ENCODE measurements at regions not wholly inside any gene's neighbourhood (a gene's known extent, or its start where the extent isn't known, plus 50 kb on each side); places are given as distances from the start of the nearest gene placed in this dataset.

DNA sequence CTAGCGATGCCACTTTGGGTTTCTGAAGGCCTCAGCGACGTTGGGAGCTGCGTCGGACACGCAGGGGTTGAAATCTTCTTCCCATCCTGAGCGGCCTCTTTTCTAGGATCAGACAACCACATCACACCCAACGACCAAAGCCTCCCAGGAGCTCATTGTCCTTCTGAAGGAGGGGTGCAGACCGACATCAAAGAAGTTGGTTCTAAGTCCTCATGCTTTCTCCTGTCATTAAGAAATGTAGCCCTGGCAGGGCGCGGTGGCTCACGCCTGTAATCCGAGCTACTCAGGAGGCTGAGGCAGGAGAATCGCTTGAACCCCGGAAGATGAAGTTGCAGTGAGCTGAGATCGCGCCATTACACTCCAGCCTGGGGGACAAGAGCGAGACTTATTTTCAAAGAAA, 1681.9 kb downstream of the TP53TG3F start:
- H3K27me3 ChIP-seq (replicated peaks; ENCODE audit: insufficient read depth), result no peaks in the 10 kb centered on the region
- H3K9me3 ChIP-seq, result no peaks in the 10 kb centered on the region
- 68% methylated on average over 18 of the region's 18 CpGs for WGBS
- H3K4me1 ChIP-seq (replicated peaks), result no peaks in the 10 kb centered on the region
- DNase-seq (ENCODE audit: low spot score), result no peak
- no peak overlapping the region for H3K27ac ChIP-seq
- H3K4me3 ChIP-seq, result no peak overlapping the region
- TF ChIP-seq POLR2A (IDR thresholded peaks at IDR 0.05) (no peak), POLR2AphosphoS5 (IDR thresholded peaks at IDR 0.05) (no peak), CTCF (IDR thresholded peaks at IDR 0.05) (no peak)
- H3K36me3 ChIP-seq, result no peaks in the 10 kb centered on the region
- intact Hi-C loops (cut with DNase I), result no loop called here

DNA sequence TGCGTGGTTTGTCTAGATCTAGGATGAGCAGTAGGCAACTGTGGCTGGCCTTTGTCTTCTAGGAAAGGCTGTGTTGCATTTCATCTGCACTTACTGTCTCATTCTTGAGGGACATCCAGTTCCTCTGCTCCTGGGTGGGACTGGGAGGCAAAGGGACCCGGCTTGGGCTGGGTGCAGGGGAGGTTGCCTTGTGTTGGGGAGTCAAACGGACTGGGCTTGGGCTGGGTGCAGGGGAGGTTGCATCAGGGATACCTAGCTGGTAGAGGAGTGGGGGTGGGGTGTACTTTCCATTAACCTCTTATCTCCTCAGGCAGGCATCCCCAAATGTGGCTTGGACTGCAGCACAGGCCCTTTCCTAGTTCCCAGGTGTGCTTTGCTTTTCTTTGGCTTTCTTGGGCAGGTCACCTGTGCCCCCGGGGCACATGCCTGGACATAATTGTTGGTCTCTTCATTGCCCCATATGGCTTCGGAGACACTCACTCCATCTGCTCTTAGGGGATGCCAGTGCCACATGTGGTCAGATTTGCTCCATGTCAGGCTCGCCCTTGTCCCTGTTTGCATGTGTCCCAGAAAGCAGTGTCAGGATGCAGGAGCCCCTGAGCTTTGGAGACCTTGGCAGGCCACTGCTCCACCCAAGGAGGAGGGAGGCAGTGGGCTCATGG, 1682.9 kb downstream of the TP53TG3F start:
- Histone ChIP-seq H3K36me3 (no peaks in the 10 kb centered on the region), H3K27me3 (replicated peaks; ENCODE audit: insufficient read depth) (no peaks in the 10 kb centered on the region), H3K9me3 (no peaks in the 10 kb centered on the region), H3K27ac (no peak overlapping the region), H3K4me3 (no peak overlapping the region), H3K4me1 (replicated peaks) (no peaks in the 10 kb centered on the region)
- intact Hi-C loops (cut with DNase I), result no loop called here
- DNase-seq (ENCODE audit: low spot score), result no peak
- 65% methylated on average over 6 of the region's 6 CpGs for WGBS
- no peak for TF ChIP-seq POLR2AphosphoS5 (IDR thresholded peaks at IDR 0.05)
- no peak for TF ChIP-seq POLR2A (IDR thresholded peaks at IDR 0.05)
- TF ChIP-seq CTCF (IDR thresholded peaks at IDR 0.05), result no peak

DNA sequence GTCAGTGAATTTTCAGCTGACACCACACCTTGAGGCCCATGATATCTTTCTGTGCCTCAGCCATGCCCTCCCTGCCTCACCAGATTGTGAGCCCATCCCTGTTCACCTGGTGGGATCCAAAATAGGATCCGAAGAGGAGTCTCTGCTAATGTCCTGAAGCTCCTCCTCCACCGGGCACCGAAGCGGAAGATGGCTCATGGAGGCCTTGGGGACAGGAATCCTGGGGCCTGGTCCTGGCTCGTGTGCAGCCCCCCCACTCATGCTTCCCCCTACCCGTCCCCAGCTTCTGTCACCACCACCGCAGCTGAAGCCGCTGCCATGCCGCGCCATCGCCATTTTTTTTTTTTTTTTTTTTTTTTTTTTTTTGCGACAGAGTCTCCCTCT, 1683.4 kb downstream of the TP53TG3F start:
- TF ChIP-seq POLR2AphosphoS5 (IDR thresholded peaks at IDR 0.05) (no peak), POLR2A (IDR thresholded peaks at IDR 0.05) (no peak), CTCF (IDR thresholded peaks at IDR 0.05) (no peak)
- DNase-seq (ENCODE audit: low spot score), result no peak
- H3K27ac ChIP-seq, result no peak overlapping the region
- H3K4me3 ChIP-seq, result no peak overlapping the region
- H3K4me1 ChIP-seq (replicated peaks), result no peaks in the 10 kb centered on the region
- whole genome bisulfite sequencing, result 95% methylated on average over 11 of the region's 12 CpGs
- no peaks in the 10 kb centered on the region for H3K27me3 ChIP-seq (replicated peaks; ENCODE audit: insufficient read depth)
- no peaks in the 10 kb centered on the region for H3K36me3 ChIP-seq
- intact Hi-C loops (cut with DNase I), result no loop called here
- no peaks in the 10 kb centered on the region for H3K9me3 ChIP-seq

DNA sequence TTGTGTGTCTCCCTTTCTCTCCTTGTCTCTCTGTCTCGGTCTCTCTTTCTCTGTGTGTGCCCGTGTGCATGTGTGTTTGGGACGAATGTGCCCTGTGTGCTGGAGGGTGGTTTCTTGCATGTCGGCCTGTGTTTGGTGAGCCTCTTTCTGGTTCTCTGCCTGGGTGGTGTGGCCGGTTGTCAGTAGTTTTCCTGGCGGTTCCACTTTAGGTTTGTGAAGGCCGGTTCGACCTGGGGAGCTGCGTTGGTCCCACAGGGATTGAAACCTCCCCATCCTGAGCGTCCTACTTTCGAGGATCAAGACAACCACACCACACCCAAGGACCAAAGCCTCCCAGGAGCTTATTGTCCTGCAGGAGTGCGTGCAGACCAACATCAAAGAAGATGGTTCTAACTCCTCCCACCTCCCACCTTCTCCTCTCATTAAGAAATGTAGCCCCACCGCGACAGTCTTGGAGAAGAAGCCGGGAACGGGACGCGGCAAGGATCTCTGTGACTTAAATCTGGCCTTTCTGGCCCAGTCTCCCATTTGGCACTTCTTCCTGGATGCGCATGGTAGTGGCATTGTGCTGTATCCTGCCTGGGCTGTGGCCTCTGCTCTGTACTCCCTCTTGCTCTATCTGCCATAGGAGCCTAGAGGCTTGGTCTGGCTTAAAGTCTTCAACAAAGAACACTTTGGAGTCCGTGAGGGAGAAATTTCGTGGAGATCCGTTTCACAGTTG, 1685.0 kb downstream of the TP53TG3F start:
- H3K9me3 ChIP-seq, result no peaks in the 10 kb centered on the region
- WGBS, result 79% methylated on average over 22 of the region's 22 CpGs
- intact Hi-C loops (cut with DNase I), result no loop called here
- H3K4me1 ChIP-seq (replicated peaks), result no peaks in the 10 kb centered on the region
- no peak for DNase-seq (ENCODE audit: low spot score)
- H3K36me3 ChIP-seq, result no peaks in the 10 kb centered on the region
- no peak for TF ChIP-seq POLR2AphosphoS5 (IDR thresholded peaks at IDR 0.05)
- no peak overlapping the region for H3K27ac ChIP-seq
- no peak overlapping the region for H3K4me3 ChIP-seq
- H3K27me3 ChIP-seq (replicated peaks; ENCODE audit: insufficient read depth), result no peaks in the 10 kb centered on the region

GRCh38 chr16:35146031-35146710, 1686.8 kb downstream of the TP53TG3F start:
- DNase-seq (ENCODE audit: low spot score), result no peak
- 86% methylated on average over 23 of the region's 23 CpGs for WGBS
- Histone ChIP-seq H3K9me3 (no peaks in the 10 kb centered on the region), H3K27me3 (replicated peaks; ENCODE audit: insufficient read depth) (no peaks in the 10 kb centered on the region), H3K36me3 (no peaks in the 10 kb centered on the region), H3K4me3 (no peak overlapping the region), H3K27ac (no peak overlapping the region), H3K4me1 (replicated peaks) (no peaks in the 10 kb centered on the region)
- intact Hi-C loops (cut with DNase I), result no loop called here
- TF ChIP-seq POLR2AphosphoS5 (IDR thresholded peaks at IDR 0.05) (no peak), POLR2A (IDR thresholded peaks at IDR 0.05) (no peak), CTCF (IDR thresholded peaks at IDR 0.05) (no peak)

Data from prostate gland (tissue), 2 donors.